H1 (cell line): ENCODE measurements at regions not wholly inside any gene's neighbourhood (a gene's known extent, or its start where the extent isn't known, plus 50 kb on each side); places are given as distances from the start of the nearest gene placed in this dataset.

ENCODE experiments used
- CTCF ChIA-PET: fragments of 300-600 bp; sonication (Branson Sonifier 250); formaldehyde crosslinking; loops from one replicate; lab custom pipeline; 2021; ENCODE audit not compliant: partially characterized antibody; lab: Charles Lee
- POLR2A ChIA-PET: fragments of 300-600 bp; sonication (Branson Sonifier 250); formaldehyde crosslinking; loops from one replicate; lab custom pipeline; 2021; ENCODE audit warnings: inconsistent platforms; ENCODE audit not compliant: partially characterized antibody; lab: Charles Lee
- DNase-seq, 2 experiments: peaks; one replicate each; pipeline versions ENCODE4 v3.0.0 to v3.0.0-alpha.2; 2010 to 2022; ENCODE audit warnings: low spot score in 2 of 2, low read depth in 1 of 2, mixed read lengths in 1 of 2
- FAIRE-seq: peaks from 2 replicates; lab custom pipeline; 2011; peaks lifted over from hg19 to GRCh38; lab: Jason Lieb, UNC
- H2AFZ ChIP-seq: 2 replicates; pipeline ENCODE4 v1.8.1; 2012; ENCODE audit warnings: low read length, inconsistent platforms
- H2AK5ac ChIP-seq: 2 replicates; pipeline ENCODE4 v1.6.1; 2013; ENCODE audit warnings: low read depth, low read length
- H2BK120ac ChIP-seq: replicated peaks from 2 replicates; pipeline ENCODE3; 2013; ENCODE audit warnings: low read depth, low read length, inconsistent platforms
- H2BK12ac ChIP-seq: 2 replicates; pipeline ENCODE4 v1.6.1; 2013; ENCODE audit warnings: low read depth, low read length
- H2BK15ac ChIP-seq: 2 replicates; pipeline ENCODE4 v1.6.1; 2013; ENCODE audit warnings: low read length
- H2BK20ac ChIP-seq: 2 replicates; pipeline ENCODE4 v1.6.1; 2013; ENCODE audit warnings: low read length
- H2BK5ac ChIP-seq: 2 replicates; pipeline ENCODE4 v1.6.1; 2013; ENCODE audit warnings: low read depth, low read length
- H3K14ac ChIP-seq: 2 replicates; pipeline ENCODE4 v1.6.1; 2013; ENCODE audit warnings: inconsistent platforms; ENCODE audit not compliant: insufficient read length
- H3K18ac ChIP-seq: 2 replicates; pipeline ENCODE4 v1.6.1; 2013; ENCODE audit warnings: low read length; ENCODE audit errors: extremely low read depth
- H3K23ac ChIP-seq: 2 replicates; pipeline ENCODE4 v1.6.1; 2013; ENCODE audit warnings: inconsistent platforms; ENCODE audit not compliant: insufficient read length
- H3K23me2 ChIP-seq: 2 replicates; pipeline ENCODE4 v1.6.1; 2013; ENCODE audit warnings: low read depth, low read length
- H3K27ac ChIP-seq: 2 replicates; pipeline ENCODE4 v1.6.1; 2011; ENCODE audit warnings: low read depth, low read length, inconsistent platforms
- H3K27me3 ChIP-seq, 4 experiments: replicated peaks in 1 of 4; 1 replicate in 1 of 4; 2 replicates in 3 of 4; pipeline versions ENCODE4 v1.6.1 to v1.8.1; 2011 to 2013; ENCODE audit warnings: low read length in 3 of 4, mild to moderate bottlenecking in 3 of 4, inconsistent platforms in 2 of 4, mixed read lengths in 2 of 4, moderate library complexity in 1 of 4; ENCODE audit not compliant: control insufficient read depth in 3 of 4, insufficient read depth in 3 of 4; ENCODE audit errors: extremely low read depth in 1 of 4
- H3K36me3 ChIP-seq, 4 experiments: 2 replicates each; pipeline versions ENCODE4 v1.6.1 to v1.8.1; 2011 to 2013; ENCODE audit warnings: mild to moderate bottlenecking in 4 of 4, low read length in 3 of 4, moderate library complexity in 2 of 4, control low read depth in 1 of 4, inconsistent platforms in 1 of 4; ENCODE audit not compliant: insufficient read depth in 4 of 4, control insufficient read depth in 2 of 4
- H3K4ac ChIP-seq: replicated peaks from 2 replicates; pipeline ENCODE3; 2013; ENCODE audit warnings: low read length, low read depth, mixed read lengths, inconsistent platforms; ENCODE audit not compliant: insufficient read length
- H3K4me1 ChIP-seq, 4 experiments: replicated peaks in 1 of 4; 1 replicate in 1 of 4; 2 replicates in 3 of 4; pipeline versions ENCODE4 v1.6.1 to v1.8.1; 2011 to 2013; ENCODE audit warnings: low read length in 3 of 4, inconsistent platforms in 2 of 4, mixed read lengths in 1 of 4; ENCODE audit not compliant: insufficient read depth in 4 of 4, control insufficient read depth in 3 of 4
- H3K4me2 ChIP-seq, 2 experiments: 2 replicates each; pipeline versions ENCODE4 v1.6.1 to v1.8.1; 2011 to 2013; ENCODE audit warnings: low read depth in 2 of 2, low read length in 2 of 2, control low read depth in 1 of 2, inconsistent platforms in 1 of 2, mild to moderate bottlenecking in 1 of 2; ENCODE audit not compliant: insufficient read depth in 1 of 2
- H3K4me3 ChIP-seq, 4 experiments: fragments of 200-600, 300-600 bp in 1 of 4; sonication (generic), shearing (Covaris generic), sonication (Bioruptor Twin) in 1 of 4; 2 replicates each; pipeline versions ENCODE4 v1.5.1 to v1.8.1; 2011 to 2016; ENCODE audit warnings: low read length in 4 of 4, low read depth in 3 of 4, control low read depth in 2 of 4, inconsistent platforms in 2 of 4, mild to moderate bottlenecking in 2 of 4, mixed read lengths in 1 of 4, moderate library complexity in 1 of 4; ENCODE audit not compliant: insufficient read depth in 2 of 4; ENCODE audit errors: extremely low read depth in 1 of 4
- H3K56ac ChIP-seq: replicated peaks from 2 replicates; pipeline ENCODE3; 2013; ENCODE audit warnings: low read depth, mild to moderate bottlenecking, mixed read lengths, low read length, inconsistent platforms; ENCODE audit not compliant: insufficient read length
- H3K79me1 ChIP-seq: 2 replicates; pipeline ENCODE4 v1.6.1; 2013; ENCODE audit warnings: low read depth, low read length, control low read depth
- H3K79me2 ChIP-seq, 2 experiments: 2 replicates each; pipeline versions ENCODE4 v1.6.1 to v1.8.1; 2012 to 2013; ENCODE audit warnings: low read length in 2 of 2, mild to moderate bottlenecking in 2 of 2, inconsistent platforms in 1 of 2; ENCODE audit not compliant: insufficient read depth in 2 of 2, control insufficient read depth in 1 of 2
- H3K9ac ChIP-seq, 4 experiments: replicated peaks in 1 of 4; 1 replicate in 1 of 4; 2 replicates in 3 of 4; pipeline versions ENCODE4 v1.6.1 to v1.8.1; 2011 to 2013; ENCODE audit warnings: low read depth in 3 of 4, low read length in 3 of 4, control low read depth in 2 of 4, mild to moderate bottlenecking in 2 of 4, moderate library complexity in 2 of 4, inconsistent platforms in 1 of 4; ENCODE audit errors: extremely low read depth in 1 of 4
- H3K9me3 ChIP-seq, 2 experiments: 2 replicates each; pipeline versions ENCODE4 v1.6.1 to v1.8.1; 2012 to 2013; ENCODE audit warnings: mild to moderate bottlenecking in 2 of 2, moderate library complexity in 2 of 2, control low read depth in 1 of 2, inconsistent platforms in 1 of 2, low read depth in 1 of 2, low read length in 1 of 2, mixed read lengths in 1 of 2; ENCODE audit not compliant: insufficient read depth in 2 of 2
- H4K20me1 ChIP-seq, 2 experiments: replicated peaks in 1 of 2; 2 replicates each; pipeline versions ENCODE3 to v1.8.1; 2011 to 2013; ENCODE audit warnings: inconsistent platforms in 2 of 2, low read length in 2 of 2, mild to moderate bottlenecking in 1 of 2; ENCODE audit not compliant: insufficient read depth in 2 of 2, control insufficient read depth in 1 of 2
- H4K5ac ChIP-seq: 2 replicates; pipeline ENCODE4 v1.6.1; 2013; ENCODE audit warnings: low read length, low read depth, mixed read lengths, inconsistent platforms; ENCODE audit not compliant: insufficient read length
- H4K8ac ChIP-seq: 2 replicates; pipeline ENCODE4 v1.8.0; 2013; ENCODE audit warnings: mild to moderate bottlenecking, moderate library complexity, low read length, inconsistent platforms; ENCODE audit not compliant: insufficient read depth; ENCODE audit errors: extremely low read depth
- H4K91ac ChIP-seq: replicated peaks from 2 replicates; pipeline ENCODE3; 2013; ENCODE audit warnings: low read length, mixed read lengths, inconsistent platforms; ENCODE audit not compliant: insufficient read length
- HDAC2 ChIP-seq, 2 experiments: fragments of 300-600 bp in 1 of 2; sonication (generic) in 1 of 2; IDR thresholded peaks; 2 replicates each; pipeline ENCODE4 v1.6.1; 2011 to 2012; ENCODE audit warnings: low read depth in 2 of 2, low read length in 2 of 2, mild to moderate bottlenecking in 2 of 2, moderate library complexity in 2 of 2, borderline replicate concordance in 1 of 2, inconsistent platforms in 1 of 2
- WGBS, 2 experiments: shearing (Covaris generic) in 1 of 2; methylation state at CpG; one replicate each; pipeline versions ENCODE4 v1.1.6 to v1.1.7; 2013 to 2015; ENCODE audit warnings: low lambda C conversion rate in 2 of 2, mixed read lengths in 2 of 2, inconsistent platforms in 1 of 2, low coverage in 1 of 2, missing lambda C conversion rate in 1 of 2; ENCODE audit not compliant: insufficient replicate concordance in 2 of 2, insufficient coverage in 1 of 2, insufficient read length in 1 of 2; ENCODE audit errors: extremely low coverage in 1 of 2, missing lambda C conversion rate in 1 of 2; 5-methylcytosine and 5-hydroxymethylcytosine counted together

GRCh38 chr6:113011389-113011788 lies 664.3 kb downstream of the RFPL4B start:
- Histone ChIP-seq H2BK120ac (no peak overlapping the region), H4K91ac (no peak overlapping the region), H3K23ac (no peak overlapping the region), H2AK5ac (no peak overlapping the region), H2BK20ac (no peak overlapping the region), H3K79me1 (no peaks in the 10 kb centered on the region), H4K8ac (no peak overlapping the region), H3K4me3 (no peak overlapping the region), H3K27me3 (no peaks in the 10 kb centered on the region), H3K27ac (no peak overlapping the region), H4K5ac (no peak overlapping the region), H3K4me2 (no peak overlapping the region), H3K4me1 (peaks cover 0 to 4% (median 0%) of the 10 kb centered on the region in 4 experiments; a peak in 1 of 7 replicates), H4K20me1 (no peaks in the 10 kb centered on the region), H3K79me2 (no peaks in the 10 kb centered on the region), H3K4ac (no peak overlapping the region), H3K18ac (no peak overlapping the region), H3K9ac (no peak overlapping the region), H2BK12ac (no peak overlapping the region), H3K9me3 (no peaks in the 10 kb centered on the region), H3K56ac (no peak overlapping the region), H3K23me2 (no peaks in the 10 kb centered on the region; the same call in 1 of the 2 replicates), H2BK15ac (no peak overlapping the region), H3K36me3 (no peaks in the 10 kb centered on the region), H2AFZ (no peak overlapping the region), H3K14ac (no peak overlapping the region), H2BK5ac (no peak overlapping the region)
- no peak for FAIRE-seq
- ChIA-PET CTCF (interaction anchor here (1.1 to 1.2 kb wide), 2 partner anchors 10 to 15 kb away, joined by 3 read pairs; no protein-coding TSS in a partner anchor), POLR2A (no interaction called here)
- DNase-seq, result no peak
- 6% methylated on average over 1 of the region's 1 CpG; no CpG with 5 or more reads in 1 of the 2 experiments for WGBS, 2 experiments
- TF ChIP-seq HDAC2 (IDR thresholded peaks at IDR 0.05; ENCODE audit: borderline replicate concordance in 1 of 2, low read depth in 2 of 2, low read length in 2 of 2), result no peak
